Left lung (tissue), 4 donors: ENCODE measurements at regions not wholly inside any gene's neighbourhood (a gene's known extent, or its start where the extent isn't known, plus 50 kb on each side); places are given as distances from the start of the nearest gene placed in this dataset.

ENCODE experiments used
- ATAC-seq: fragments of 200-7000 bp; cut with Tn5 transposase; one replicate; pipeline ENCODE4 v1.9.1; 2020; ENCODE audit warnings: moderate library complexity
- DNase-seq, 4 donors: peaks; one replicate each; pipeline ENCODE4 v3.0.0-alpha.2; 2013 to 2020
- H3K27ac ChIP-seq, 2 donors: fragments of 200-600 bp; sonication (generic) in 1 of 2; one replicate each; pipeline versions ENCODE4 v1.5.0 to v1.8.0; 2020 to 2021
- H3K27me3 ChIP-seq, 2 donors: fragments of 200-600 bp; sonication (generic) in 1 of 2; one replicate each; pipeline versions ENCODE4 v1.5.0 to v1.8.0; 2020 to 2021
- H3K36me3 ChIP-seq, 2 donors: fragments of 200-600 bp; sonication (generic) in 1 of 2; one replicate each; pipeline versions ENCODE4 v1.5.0 to v1.8.0; 2020 to 2021
- H3K4me1 ChIP-seq, 2 donors: fragments of 200-600 bp; one replicate each; pipeline ENCODE4 v1.8.0; 2021
- H3K4me3 ChIP-seq, 2 donors: fragments of 200-600 bp; sonication (generic) in 1 of 2; one replicate each; pipeline versions ENCODE4 v1.5.0 to v1.8.0; 2020 to 2021; ENCODE audit warnings: mild to moderate bottlenecking in 1 of 2
- H3K9me3 ChIP-seq, 2 donors: fragments of 200-600 bp; sonication (generic) in 1 of 2; one replicate each; pipeline versions ENCODE4 v1.5.0 to v1.8.0; 2020 to 2021
- intact Hi-C, 2 donors: fragments of 100-400 bp; cut with DNase I; formaldehyde crosslinking; loops; one replicate each; pipeline versions ENCODE4 v1.11.2 to v1.14.2; 2022
- TF ChIP-seq, protein P1 (sequence below), 2 donors: fragments of 200-600 bp; sonication (generic) in 1 of 2; IDR thresholded peaks; one replicate each; pipeline versions ENCODE4 v1.5.0 to v1.8.0; 2021; ENCODE audit warnings: antibody characterized with exemption in 2 of 2
- donor health status: DM: no; HTN: yes; CAD: no.
- donor health status: DM: no; HTN: no; CAD: no.

DNA sequence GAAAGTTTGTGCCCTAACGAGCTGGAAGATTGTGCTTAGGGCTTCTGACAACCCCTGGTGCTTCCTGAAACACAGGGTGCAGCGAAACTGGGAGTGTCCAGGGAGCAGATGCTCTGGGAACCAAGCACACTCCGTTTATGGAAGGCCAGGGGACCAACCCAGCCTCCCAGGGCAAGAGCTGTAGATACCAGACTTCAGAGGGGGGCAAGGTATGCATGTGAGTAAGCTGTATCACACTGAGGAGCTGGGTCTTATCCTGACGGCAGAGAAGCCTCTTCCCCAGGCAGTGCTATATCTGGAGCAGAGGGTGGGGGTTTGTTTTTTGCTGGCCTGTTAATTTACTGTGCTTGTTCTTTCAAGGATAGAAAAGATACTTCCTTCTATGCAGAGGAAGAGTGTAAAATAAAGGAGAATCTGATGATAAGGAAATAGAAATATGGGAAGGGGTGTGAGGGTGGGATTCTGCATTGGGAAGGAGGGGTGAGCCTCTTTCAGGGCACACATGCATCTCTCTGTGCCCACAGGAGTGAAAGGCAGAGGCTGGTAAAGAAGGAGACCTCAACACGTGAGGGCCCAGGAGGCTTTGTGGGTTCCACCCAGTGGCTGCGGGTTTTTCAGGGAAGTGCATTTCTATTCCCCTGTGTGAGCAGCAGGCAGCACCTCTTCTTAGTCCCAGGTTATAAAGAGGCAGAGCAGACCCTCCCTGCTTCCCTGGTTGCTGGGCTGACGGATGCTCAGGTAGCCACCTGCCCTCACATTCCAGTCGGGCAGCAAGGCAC lies 314.1 kb downstream of the TCERG1L start:
- intact Hi-C loops, result no loop called here
- no peak for DNase-seq

DNA sequence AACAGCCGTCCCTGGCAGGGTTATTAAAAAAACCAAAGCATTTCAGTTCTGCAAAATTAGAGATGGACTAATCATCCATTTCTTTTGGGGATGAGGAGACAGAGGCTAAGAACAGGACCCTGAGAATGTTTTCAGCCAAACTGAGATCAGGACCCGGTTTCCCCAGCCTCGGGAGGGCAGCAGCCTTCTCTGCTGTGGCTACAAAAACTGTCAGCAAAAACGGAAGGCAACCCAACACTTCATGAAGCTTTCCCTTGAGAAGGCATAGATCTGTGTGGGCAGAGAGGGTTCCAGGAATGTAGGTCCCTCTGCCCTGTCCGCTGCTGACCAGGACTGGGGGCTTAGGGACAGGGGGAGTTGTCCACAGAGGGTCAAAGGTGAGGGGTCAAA lies 313.5 kb downstream of the TCERG1L start:
- Histone ChIP-seq H3K27ac (no peak overlapping the region), H3K9me3 (no peaks in the 10 kb centered on the region), H3K27me3 (peaks cover 0 to 23% of the 10 kb centered on the region in 2 donors), H3K4me3 (no peak overlapping the region), H3K4me1 (no peaks in the 10 kb centered on the region), H3K36me3 (no peaks in the 10 kb centered on the region)
- ATAC-seq (no peak), DNase-seq (no peak)
- intact Hi-C loops, result no loop called here
- TF ChIP-seq, protein P1, sequence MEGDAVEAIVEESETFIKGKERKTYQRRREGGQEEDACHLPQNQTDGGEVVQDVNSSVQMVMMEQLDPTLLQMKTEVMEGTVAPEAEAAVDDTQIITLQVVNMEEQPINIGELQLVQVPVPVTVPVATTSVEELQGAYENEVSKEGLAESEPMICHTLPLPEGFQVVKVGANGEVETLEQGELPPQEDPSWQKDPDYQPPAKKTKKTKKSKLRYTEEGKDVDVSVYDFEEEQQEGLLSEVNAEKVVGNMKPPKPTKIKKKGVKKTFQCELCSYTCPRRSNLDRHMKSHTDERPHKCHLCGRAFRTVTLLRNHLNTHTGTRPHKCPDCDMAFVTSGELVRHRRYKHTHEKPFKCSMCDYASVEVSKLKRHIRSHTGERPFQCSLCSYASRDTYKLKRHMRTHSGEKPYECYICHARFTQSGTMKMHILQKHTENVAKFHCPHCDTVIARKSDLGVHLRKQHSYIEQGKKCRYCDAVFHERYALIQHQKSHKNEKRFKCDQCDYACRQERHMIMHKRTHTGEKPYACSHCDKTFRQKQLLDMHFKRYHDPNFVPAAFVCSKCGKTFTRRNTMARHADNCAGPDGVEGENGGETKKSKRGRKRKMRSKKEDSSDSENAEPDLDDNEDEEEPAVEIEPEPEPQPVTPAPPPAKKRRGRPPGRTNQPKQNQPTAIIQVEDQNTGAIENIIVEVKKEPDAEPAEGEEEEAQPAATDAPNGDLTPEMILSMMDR (IDR thresholded peaks at IDR 0.05), result no peak

More for the DNA sequence above, 314.1 kb downstream of the TCERG1L start:
- Histone ChIP-seq H3K36me3 (no peaks in the 10 kb centered on the region), H3K4me1 (no peaks in the 10 kb centered on the region), H3K4me3 (no peak overlapping the region), H3K27me3 (peaks cover 0 to 23% of the 10 kb centered on the region in 2 donors), H3K27ac (no peak overlapping the region), H3K9me3 (no peaks in the 10 kb centered on the region)
- no peak for ATAC-seq
- TF ChIP-seq, protein P1 (IDR thresholded peaks at IDR 0.05), result no peak

DNA sequence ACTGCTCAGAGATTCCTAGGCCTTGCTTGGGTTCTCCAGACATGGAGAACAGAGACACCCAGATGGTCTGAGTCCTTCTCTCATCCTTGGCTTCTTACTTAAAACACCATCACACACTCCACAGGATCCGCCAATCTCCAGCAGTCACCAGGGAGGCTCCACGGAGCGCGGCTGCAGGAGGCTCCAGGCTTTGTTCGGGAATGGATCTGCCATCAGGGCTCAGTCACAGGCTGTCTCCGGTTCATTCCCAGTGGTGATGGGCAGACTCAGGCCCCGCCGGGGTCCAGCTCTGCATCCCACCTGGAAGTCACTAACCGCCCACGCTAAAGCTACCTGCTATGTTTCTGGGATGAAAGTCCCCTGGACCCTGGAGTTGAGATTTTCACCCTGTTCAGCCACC lies 312.9 kb downstream of the TCERG1L start:
- DNase-seq (no peak), ATAC-seq (no peak)
- TF ChIP-seq, protein P1 (IDR thresholded peaks at IDR 0.05), result no peak
- Histone ChIP-seq H3K9me3 (no peaks in the 10 kb centered on the region), H3K4me3 (no peak overlapping the region), H3K27ac (no peak overlapping the region), H3K36me3 (no peaks in the 10 kb centered on the region), H3K4me1 (no peaks in the 10 kb centered on the region), H3K27me3 (peaks cover 0 to 23% of the 10 kb centered on the region in 2 donors)
- intact Hi-C loops, result no loop called here

DNA sequence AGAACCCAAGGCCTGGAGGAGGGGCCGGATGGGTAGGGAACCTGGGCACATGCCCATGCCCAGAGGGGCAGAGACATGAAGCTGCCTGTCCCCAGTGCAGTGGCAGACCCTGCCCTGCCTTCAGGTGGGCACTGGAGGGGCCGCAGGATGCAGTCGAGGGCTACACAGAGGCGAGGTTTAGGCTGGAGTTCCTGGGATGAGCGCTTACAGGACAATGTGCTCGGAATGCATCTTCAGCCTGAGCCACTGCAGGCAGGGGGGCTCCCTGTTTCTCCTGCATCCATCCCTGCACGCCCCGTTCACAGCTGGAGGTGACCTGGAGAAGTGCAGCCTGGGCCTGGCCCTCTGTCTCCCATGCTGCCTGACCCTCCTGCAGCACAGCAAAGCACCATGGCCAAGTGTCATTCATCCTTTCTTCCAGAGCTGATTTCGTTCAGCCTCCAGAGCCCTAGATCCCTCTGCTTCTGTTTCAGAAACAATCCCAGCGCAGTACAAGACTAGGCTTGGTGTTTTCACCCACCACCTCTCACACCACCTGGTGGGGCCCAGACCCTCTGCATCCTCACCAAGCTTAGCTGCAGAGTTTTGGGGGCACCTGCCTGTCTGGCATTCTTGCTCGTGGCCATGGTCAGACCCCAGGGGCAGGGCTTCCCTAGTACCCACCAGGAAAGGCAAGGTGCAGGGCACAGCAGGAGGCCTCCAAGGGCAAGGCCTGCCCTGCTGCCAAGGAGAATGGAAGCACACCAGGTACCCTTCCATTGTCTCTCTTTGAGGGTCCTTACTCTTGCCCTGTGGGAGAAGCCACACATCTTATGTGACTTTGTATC lies 311.9 kb downstream of the TCERG1L start:
- Histone ChIP-seq H3K36me3 (no peaks in the 10 kb centered on the region), H3K9me3 (no peaks in the 10 kb centered on the region), H3K27ac (no peak overlapping the region), H3K4me1 (no peaks in the 10 kb centered on the region), H3K4me3 (no peak overlapping the region), H3K27me3 (peaks cover 0 to 23% of the 10 kb centered on the region in 2 donors)
- DNase-seq (no peak), ATAC-seq (no peak)
- TF ChIP-seq, protein P1 (IDR thresholded peaks at IDR 0.05), result no peak
- intact Hi-C loops, result no loop called here

DNA sequence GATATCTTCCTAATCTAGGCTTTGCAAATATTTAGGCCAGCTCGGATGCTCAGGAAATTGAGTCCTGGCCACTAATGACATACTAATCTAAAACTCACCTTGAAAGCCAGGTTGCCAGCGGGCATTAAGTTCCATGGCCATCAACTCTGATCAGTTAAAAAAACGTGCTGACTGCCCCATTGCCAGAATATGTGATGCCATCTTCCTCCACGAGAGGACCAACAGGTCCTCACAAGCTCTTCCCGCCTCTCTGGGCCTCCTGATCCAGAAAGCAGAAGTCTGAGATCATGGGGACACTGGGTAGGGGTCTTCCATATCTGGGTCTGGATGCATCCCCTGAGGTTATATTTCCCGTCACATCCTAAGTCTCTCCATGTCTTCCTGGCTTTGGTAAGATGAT lies 311.3 kb downstream of the TCERG1L start:
- Histone ChIP-seq H3K9me3 (no peaks in the 10 kb centered on the region), H3K36me3 (no peaks in the 10 kb centered on the region), H3K4me3 (no peak overlapping the region), H3K27me3 (peaks cover 0 to 23% of the 10 kb centered on the region in 2 donors), H3K4me1 (no peaks in the 10 kb centered on the region), H3K27ac (no peak overlapping the region)
- TF ChIP-seq, protein P1 (IDR thresholded peaks at IDR 0.05), result no peak
- intact Hi-C loops, result no loop called here
- DNase-seq (no peak), ATAC-seq (no peak)
